ENCODE measurements at regions not wholly inside any gene's neighbourhood (a gene's known extent, or its start where the extent isn't known, plus 50 kb on each side); places are given as distances from the start of the nearest gene placed in this dataset.

GRCh38 chr12:22879203-22879602 is 254.2 kb downstream of the ETNK1 start:
- no peak for TF ChIP-seq EZH2phosphoT487 (IDR thresholded peaks at IDR 0.05; ENCODE audit: borderline replicate concordance, low read depth, low read length)
- TF ChIP-seq, protein P1, sequence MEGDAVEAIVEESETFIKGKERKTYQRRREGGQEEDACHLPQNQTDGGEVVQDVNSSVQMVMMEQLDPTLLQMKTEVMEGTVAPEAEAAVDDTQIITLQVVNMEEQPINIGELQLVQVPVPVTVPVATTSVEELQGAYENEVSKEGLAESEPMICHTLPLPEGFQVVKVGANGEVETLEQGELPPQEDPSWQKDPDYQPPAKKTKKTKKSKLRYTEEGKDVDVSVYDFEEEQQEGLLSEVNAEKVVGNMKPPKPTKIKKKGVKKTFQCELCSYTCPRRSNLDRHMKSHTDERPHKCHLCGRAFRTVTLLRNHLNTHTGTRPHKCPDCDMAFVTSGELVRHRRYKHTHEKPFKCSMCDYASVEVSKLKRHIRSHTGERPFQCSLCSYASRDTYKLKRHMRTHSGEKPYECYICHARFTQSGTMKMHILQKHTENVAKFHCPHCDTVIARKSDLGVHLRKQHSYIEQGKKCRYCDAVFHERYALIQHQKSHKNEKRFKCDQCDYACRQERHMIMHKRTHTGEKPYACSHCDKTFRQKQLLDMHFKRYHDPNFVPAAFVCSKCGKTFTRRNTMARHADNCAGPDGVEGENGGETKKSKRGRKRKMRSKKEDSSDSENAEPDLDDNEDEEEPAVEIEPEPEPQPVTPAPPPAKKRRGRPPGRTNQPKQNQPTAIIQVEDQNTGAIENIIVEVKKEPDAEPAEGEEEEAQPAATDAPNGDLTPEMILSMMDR (conservative IDR thresholded peaks at IDR 0.05; ENCODE audit: low read length), result no peak
- no peak overlapping the region for H3K27ac ChIP-seq (ENCODE audit: low read depth, low read length, poor library complexity, severe bottlenecking)
- H3K9me2 ChIP-seq (ENCODE audit: insufficient read depth, low read length), result no peaks in the 10 kb centered on the region
- no peak overlapping the region for H3K4me2 ChIP-seq (ENCODE audit: low read length)
- H3K36me3 ChIP-seq (ENCODE audit: insufficient read depth, low read length), result no peaks in the 10 kb centered on the region
- BruUV-seq (replicated peaks), result no TSS peak
- POLR2A ChIA-PET, result no interaction called here
- CTCF ChIA-PET (ENCODE audit: unreplicated experiment), result no interaction called here
- intact Hi-C loops (cut with micrococcal nuclease; ENCODE audit: unreplicated experiment), result no loop called here
- H3K79me2 ChIP-seq (ENCODE audit: insufficient read depth, low read depth, low read length), result no peaks in the 10 kb centered on the region
- DNase-seq (ENCODE audit: low spot score), result no peak
- no peaks in the 10 kb centered on the region for H3K4me1 ChIP-seq (ENCODE audit: insufficient read depth, low read length, poor library complexity, severe bottlenecking)
- no peaks in the 10 kb centered on the region for H4K20me1 ChIP-seq (ENCODE audit: insufficient read depth, low read length)
- H3K9me3 ChIP-seq (ENCODE audit: low read length), result no peaks in the 10 kb centered on the region
- H3K4me3 ChIP-seq (ENCODE audit: low read depth, low read length, poor library complexity, severe bottlenecking), result no peak overlapping the region
- no peak overlapping the region for H2AFZ ChIP-seq (ENCODE audit: low read length)

DNA sequence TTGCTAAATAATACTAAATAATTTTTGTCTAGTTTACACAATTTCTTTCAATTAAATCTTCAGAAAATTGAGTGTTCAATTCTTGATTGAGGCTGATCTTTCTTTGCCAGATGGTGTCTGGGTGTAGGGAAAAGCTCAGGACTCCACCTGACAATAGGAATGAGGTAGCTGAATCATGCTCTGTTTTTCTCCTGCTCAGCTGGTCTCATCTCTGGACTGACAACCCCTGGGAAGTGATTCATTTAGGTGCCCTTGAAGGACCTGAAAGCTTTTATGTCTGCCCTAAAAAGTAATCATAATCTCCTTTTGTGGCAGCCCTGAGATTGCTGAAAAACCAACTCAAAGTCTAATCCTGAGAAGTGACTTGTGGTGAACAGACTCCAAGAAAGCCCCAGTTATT is 255.4 kb downstream of the ETNK1 start:
- Histone ChIP-seq H3K4me3 (ENCODE audit: low read depth, low read length, poor library complexity, severe bottlenecking) (no peak overlapping the region), H3K9me2 (ENCODE audit: insufficient read depth, low read length) (no peaks in the 10 kb centered on the region), H3K9me3 (ENCODE audit: low read length) (no peaks in the 10 kb centered on the region), H3K4me1 (ENCODE audit: insufficient read depth, low read length, poor library complexity, severe bottlenecking) (no peaks in the 10 kb centered on the region), H2AFZ (ENCODE audit: low read length) (no peak overlapping the region), H3K79me2 (ENCODE audit: insufficient read depth, low read depth, low read length) (no peaks in the 10 kb centered on the region), H3K36me3 (ENCODE audit: insufficient read depth, low read length) (no peaks in the 10 kb centered on the region), H3K4me2 (ENCODE audit: low read length) (no peak overlapping the region), H4K20me1 (ENCODE audit: insufficient read depth, low read length) (no peaks in the 10 kb centered on the region), H3K27ac (ENCODE audit: low read depth, low read length, poor library complexity, severe bottlenecking) (no peak overlapping the region)
- ChIA-PET POLR2A (interaction anchor here (0.6 kb wide), 1 partner anchor 1506 kb away, joined by 7 read pairs; no protein-coding TSS in a partner anchor), CTCF (ENCODE audit: unreplicated experiment) (no interaction called here)
- TF ChIP-seq, protein P1 (conservative IDR thresholded peaks at IDR 0.05; ENCODE audit: low read length), result no peak
- no peak for TF ChIP-seq EZH2phosphoT487 (IDR thresholded peaks at IDR 0.05; ENCODE audit: borderline replicate concordance, low read depth, low read length)
- no TSS peak for BruUV-seq (replicated peaks)
- DNase-seq (ENCODE audit: low spot score), result no peak
- intact Hi-C loops (cut with micrococcal nuclease; ENCODE audit: unreplicated experiment), result no loop called here

- POLR2A ChIA-PET, result interaction anchor here (0.6 kb wide), 1 partner anchor 1505 kb away, joined by 7 read pairs; no protein-coding TSS in a partner anchor
- TF ChIP-seq EZH2phosphoT487 (IDR thresholded peaks at IDR 0.05; ENCODE audit: borderline replicate concordance, low read depth, low read length), result no peak
- TF ChIP-seq, protein P1 (conservative IDR thresholded peaks at IDR 0.05; ENCODE audit: low read length), result no peak
- H3K36me3 ChIP-seq (ENCODE audit: insufficient read depth, low read length), result no peaks in the 10 kb centered on the region
- no peaks in the 10 kb centered on the region for H4K20me1 ChIP-seq (ENCODE audit: insufficient read depth, low read length)
- H3K4me1 ChIP-seq (ENCODE audit: insufficient read depth, low read length, poor library complexity, severe bottlenecking), result no peaks in the 10 kb centered on the region
- intact Hi-C loops (cut with micrococcal nuclease; ENCODE audit: unreplicated experiment), result no loop called here
- H2AFZ ChIP-seq (ENCODE audit: low read length), result no peak overlapping the region
- no peak overlapping the region for H3K27ac ChIP-seq (ENCODE audit: low read depth, low read length, poor library complexity, severe bottlenecking)
- CTCF ChIA-PET (ENCODE audit: unreplicated experiment), result no interaction called here
- no peak for DNase-seq (ENCODE audit: low spot score)
- no peak overlapping the region for H3K4me2 ChIP-seq (ENCODE audit: low read length)
- no TSS peak for BruUV-seq (replicated peaks)
- no peak overlapping the region for H3K4me3 ChIP-seq (ENCODE audit: low read depth, low read length, poor library complexity, severe bottlenecking)
- no peaks in the 10 kb centered on the region for H3K9me3 ChIP-seq (ENCODE audit: low read length)
- no peaks in the 10 kb centered on the region for H3K9me2 ChIP-seq (ENCODE audit: insufficient read depth, low read length)
- H3K79me2 ChIP-seq (ENCODE audit: insufficient read depth, low read depth, low read length), result no peaks in the 10 kb centered on the region
Measured at GRCh38 chr12:22880807-22881206, 255.8 kb downstream of the ETNK1 start.
